Gastrocnemius medialis (tissue), 4 donors: ENCODE measurements at regions not wholly inside any gene's neighbourhood (a gene's known extent, or its start where the extent isn't known, plus 50 kb on each side); places are given as distances from the start of the nearest gene placed in this dataset.

Experiments used
- POLR2A ChIP-seq, 2 donors: fragments of 450-650 bp; IDR thresholded peaks; one replicate each; pipeline ENCODE4 v1.6.1; 2017; ENCODE audit warnings: antibody characterized with exemption in 2 of 2, mild to moderate bottlenecking in 2 of 2, moderate library complexity in 2 of 2
- TF ChIP-seq, protein P1 (sequence below), 5 experiments: fragments of 450-650 bp in 3 of 5; fragments of 200-600 bp in 2 of 5; sonication (generic) in 2 of 5; IDR thresholded peaks in 4 of 5; conservative IDR thresholded peaks in 1 of 5; 1 replicate in 4 of 5; 2 replicates in 1 of 5; pipeline ENCODE4 v1.5.1; 2016 to 2019; ENCODE audit warnings: antibody characterized with exemption in 5 of 5, mild to moderate bottlenecking in 3 of 5, moderate library complexity in 3 of 5

GRCh38 chr11:127223633-127224032, 223.1 kb upstream of the KIRREL3 start:
- TF ChIP-seq POLR2A (IDR thresholded peaks at IDR 0.05) = no peak
- TF ChIP-seq, protein P1, sequence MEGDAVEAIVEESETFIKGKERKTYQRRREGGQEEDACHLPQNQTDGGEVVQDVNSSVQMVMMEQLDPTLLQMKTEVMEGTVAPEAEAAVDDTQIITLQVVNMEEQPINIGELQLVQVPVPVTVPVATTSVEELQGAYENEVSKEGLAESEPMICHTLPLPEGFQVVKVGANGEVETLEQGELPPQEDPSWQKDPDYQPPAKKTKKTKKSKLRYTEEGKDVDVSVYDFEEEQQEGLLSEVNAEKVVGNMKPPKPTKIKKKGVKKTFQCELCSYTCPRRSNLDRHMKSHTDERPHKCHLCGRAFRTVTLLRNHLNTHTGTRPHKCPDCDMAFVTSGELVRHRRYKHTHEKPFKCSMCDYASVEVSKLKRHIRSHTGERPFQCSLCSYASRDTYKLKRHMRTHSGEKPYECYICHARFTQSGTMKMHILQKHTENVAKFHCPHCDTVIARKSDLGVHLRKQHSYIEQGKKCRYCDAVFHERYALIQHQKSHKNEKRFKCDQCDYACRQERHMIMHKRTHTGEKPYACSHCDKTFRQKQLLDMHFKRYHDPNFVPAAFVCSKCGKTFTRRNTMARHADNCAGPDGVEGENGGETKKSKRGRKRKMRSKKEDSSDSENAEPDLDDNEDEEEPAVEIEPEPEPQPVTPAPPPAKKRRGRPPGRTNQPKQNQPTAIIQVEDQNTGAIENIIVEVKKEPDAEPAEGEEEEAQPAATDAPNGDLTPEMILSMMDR (IDR thresholded peaks at IDR 0.05 in 4 of 5, conservative IDR thresholded peaks at IDR 0.05 in 1 of 5) = no peak
